ENCODE measurements at regions not wholly inside any gene's neighbourhood (a gene's known extent, or its start where the extent isn't known, plus 50 kb on each side); places are given as distances from the start of the nearest gene placed in this dataset.

GRCh38 chr1:200323856-200324400 is 85.9 kb downstream of the ZNF281 start:
- TF ChIP-seq, protein P1, sequence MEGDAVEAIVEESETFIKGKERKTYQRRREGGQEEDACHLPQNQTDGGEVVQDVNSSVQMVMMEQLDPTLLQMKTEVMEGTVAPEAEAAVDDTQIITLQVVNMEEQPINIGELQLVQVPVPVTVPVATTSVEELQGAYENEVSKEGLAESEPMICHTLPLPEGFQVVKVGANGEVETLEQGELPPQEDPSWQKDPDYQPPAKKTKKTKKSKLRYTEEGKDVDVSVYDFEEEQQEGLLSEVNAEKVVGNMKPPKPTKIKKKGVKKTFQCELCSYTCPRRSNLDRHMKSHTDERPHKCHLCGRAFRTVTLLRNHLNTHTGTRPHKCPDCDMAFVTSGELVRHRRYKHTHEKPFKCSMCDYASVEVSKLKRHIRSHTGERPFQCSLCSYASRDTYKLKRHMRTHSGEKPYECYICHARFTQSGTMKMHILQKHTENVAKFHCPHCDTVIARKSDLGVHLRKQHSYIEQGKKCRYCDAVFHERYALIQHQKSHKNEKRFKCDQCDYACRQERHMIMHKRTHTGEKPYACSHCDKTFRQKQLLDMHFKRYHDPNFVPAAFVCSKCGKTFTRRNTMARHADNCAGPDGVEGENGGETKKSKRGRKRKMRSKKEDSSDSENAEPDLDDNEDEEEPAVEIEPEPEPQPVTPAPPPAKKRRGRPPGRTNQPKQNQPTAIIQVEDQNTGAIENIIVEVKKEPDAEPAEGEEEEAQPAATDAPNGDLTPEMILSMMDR (IDR thresholded peaks at IDR 0.05) = no peak
- TF ChIP-seq EP300 (IDR thresholded peaks at IDR 0.05) (no peak), POLR2A (IDR thresholded peaks at IDR 0.05) (no peak)

All from suprapubic skin (tissue), 3 donors.